HG03103 (cell line): ENCODE measurements at regions not wholly inside any gene's neighbourhood (a gene's known extent, or its start where the extent isn't known, plus 50 kb on each side); places are given as distances from the start of the nearest gene placed in this dataset.

Source experiments
- ATAC-seq: cut with Tn5 transposase; IDR thresholded peaks from one replicate; pipeline ENCODE4 v1.9.1; 2021; ENCODE audit warnings: low read depth; ENCODE audit not compliant: unreplicated experiment

DNA sequence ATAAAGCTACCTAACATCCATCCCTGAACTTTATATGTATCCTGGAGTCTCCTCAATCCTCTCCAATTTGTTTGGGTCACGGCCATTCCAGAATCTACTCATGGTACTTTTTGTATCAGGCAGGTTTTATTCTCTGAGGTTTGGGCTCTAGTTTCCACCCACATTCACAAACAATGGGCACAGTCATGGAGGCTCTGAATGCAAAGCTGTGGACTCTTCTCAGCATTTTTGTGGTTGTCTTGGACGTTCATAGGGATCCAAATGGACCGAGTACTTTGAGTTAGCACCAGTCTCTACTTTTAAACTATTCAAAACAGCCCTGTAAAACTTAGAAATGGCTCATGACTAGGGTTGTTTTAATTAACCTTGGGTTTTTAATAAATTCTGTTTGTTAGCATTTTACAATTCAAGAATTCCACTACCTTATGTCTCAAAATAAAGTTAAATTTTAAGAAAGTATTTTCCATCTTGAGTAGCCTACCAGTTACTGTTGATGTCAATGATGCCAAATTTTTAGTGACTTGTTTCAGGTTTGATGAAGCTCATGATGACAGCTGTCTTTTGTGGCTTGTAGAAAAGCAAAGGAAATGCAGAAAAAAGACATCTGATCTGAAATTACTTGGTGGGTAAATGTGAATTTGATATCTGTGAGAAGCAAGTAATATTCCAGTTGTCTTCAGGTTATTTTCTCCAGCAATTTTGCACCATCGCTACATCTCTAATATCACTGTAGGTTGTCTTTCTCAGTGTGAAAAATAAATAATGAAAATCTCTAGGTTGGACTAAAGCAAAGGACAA, 275.7 kb upstream of the THBS1 start:
- ATAC-seq = no peak

DNA sequence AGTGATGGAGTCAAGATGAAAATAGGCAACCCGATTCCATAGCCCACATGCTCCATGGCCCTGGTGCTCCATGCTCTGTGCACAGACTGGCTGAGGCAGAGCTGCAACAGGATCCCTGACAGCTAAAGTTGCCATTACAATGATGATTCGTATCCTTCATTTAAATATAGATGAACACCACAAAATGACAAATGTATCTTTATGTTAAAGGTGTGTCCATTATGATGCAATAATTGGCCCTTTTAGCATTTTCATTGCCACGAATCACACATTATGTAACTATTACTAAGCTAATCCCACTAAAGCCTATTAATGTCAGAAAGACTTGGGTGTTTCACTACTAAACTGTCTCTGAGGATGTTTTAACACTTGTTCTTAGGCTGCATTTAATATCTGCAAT, 270.2 kb upstream of the THBS1 start:
- ATAC-seq = no peak

DNA sequence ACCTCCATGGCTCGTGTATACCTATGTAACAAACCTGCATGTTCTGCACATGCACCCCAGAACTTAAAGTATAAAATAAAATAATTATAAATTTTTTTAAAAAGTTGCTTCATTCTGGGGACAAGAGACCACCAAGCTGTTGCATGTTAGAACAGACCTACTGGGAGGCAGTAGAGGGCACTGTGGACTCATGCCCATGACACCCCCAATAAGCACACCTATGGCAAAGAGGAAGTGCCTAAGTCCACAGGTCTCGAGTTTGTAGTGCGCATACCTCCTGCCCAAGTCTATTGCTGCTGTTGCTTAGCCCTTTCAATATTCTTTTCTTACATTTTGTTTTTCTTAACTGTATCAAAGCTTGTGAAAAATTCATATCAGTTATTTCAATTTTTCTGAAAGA, 267.9 kb upstream of the THBS1 start:
- no peak for ATAC-seq

DNA sequence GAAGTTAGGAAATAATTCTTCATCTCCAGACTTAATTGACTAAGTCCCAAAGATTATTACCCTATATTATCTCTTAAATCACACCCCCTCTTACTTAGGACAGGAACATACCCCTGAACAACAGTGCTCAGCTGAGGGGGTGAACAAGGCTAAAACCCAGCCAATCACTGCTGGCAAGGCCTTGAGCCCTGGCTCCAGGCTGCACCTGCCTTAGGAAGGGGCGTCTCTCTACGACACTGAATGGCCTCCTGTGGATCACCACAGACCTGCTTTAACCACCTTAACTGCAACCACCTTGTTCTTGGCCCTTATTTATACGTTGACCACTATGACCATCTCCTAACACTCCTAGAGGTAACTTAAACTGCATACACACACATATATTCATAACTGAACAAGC, 267.4 kb upstream of the THBS1 start:
- ATAC-seq = no peak

DNA sequence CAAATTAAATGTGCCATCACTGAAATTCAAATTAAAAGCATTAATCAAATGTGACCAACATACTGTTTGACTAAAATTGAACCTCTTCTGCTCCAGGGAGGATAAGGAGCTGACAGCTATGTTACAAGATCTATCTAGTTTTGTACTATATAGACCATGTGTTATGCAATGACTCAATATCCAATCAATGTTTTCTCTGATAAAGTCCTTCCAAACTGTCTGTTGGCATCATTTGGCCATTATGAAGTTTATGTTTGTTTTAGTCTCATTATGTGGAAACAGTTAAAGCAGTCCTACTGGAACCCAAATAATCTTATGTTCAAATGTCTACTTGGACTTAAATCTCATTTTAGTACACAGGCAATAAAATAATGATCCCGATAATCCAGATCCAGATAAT, 267.0 kb upstream of the THBS1 start:
- ATAC-seq = no peak

DNA sequence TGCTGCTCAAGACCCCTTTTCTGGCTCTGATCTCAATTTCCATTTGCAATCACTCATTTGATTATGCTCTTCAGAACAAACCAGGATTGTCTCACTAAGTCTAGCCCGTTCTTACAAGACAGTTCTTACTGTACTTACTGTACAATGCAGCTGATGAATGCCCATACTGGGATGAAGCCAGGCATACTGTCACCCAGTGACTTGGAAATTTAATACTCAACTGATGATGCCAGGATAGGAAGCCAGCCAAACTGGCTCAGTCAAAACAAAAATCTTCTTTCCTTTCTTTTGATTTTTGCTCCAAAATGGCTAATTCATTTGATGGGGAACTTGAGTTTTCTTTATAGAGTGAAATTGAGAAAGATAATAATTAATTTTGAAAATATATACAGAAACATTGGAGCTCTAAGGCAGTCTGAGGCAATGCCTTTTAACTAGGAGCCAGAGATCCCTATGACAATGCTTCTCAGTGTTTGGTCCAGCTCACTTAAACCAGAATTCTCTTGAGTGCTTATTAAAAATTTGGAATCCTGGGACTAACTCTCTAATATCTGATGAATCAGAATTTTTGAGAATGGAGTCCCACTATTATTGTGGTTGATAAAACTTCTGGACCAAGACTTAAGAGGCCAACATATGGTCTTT, 265.6 kb upstream of the THBS1 start:
- ATAC-seq = no peak

DNA sequence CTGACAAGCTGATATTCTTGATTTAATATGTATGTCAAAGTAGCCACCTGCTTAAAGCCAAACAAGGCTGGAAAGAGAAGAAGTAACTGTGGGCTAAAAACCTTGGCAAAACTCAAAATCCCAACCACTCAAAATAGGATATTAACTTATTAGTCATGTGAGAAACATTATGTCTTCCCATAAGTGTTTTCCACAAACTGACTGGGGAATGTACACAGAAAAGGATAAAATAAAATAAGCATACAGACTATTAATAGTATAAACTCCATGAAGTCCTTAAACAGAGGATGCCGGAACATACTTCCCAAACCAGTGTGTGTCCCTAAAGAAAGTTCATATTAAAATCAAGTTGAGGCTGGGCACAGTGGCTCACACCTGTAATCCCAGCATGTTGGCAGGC, 263.7 kb upstream of the THBS1 start:
- no peak for ATAC-seq

DNA sequence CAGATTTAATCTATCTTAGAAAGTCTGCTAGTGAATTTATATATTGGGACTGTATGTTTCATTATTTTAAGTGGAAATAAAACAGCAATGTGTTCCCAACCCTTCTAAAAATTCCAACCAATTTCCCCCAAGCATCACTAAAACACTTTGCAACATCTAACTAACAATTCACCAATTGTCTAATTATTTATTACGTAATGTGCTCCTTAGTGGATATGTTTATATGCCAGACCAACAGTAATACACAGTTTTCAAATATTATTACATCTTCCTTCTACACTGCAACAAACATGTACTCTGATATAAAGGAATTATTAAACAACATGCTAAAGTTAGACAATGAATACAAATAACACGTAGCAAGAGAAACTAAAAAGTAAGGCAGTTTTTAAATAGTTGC, 262.6 kb upstream of the THBS1 start:
- ATAC-seq = no peak

DNA sequence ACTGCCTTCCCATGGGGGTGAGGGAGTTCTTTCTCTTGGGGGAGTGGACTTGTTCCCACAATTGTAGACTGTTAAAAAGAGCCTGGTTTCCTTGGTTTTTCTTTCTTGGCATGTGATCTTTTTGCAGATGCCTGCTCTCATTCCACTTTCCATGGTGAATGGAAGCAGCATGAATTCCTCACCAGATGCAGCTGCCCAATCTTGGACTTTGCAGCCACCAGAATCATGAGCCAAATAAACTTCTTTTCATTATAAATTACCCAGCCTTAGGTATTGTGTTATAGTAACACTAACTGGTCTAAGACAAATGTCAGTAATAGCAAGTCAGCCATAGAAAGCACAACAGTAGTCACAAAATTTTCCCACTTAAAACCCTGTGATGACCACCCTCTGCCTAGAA, 260.5 kb upstream of the THBS1 start:
- ATAC-seq = no peak

DNA sequence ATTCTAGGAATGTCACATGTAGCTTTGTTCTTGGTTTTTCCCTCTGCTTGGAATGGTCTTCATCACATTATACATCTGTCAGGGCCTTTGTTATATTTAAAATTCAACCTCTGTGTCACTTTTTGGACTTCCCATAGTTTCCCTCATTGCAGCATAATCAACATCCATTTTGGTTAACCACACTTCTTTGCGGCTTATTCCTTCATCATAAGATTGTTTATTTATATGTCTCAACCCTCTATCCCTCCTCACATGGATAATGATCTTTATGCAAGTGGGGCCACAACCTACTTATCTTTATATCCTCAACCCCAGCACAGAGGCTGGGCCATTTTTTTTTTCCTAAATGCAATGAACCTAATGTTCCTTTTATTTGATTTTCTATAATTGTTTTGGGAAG, 260.0 kb upstream of the THBS1 start:
- no peak for ATAC-seq

DNA sequence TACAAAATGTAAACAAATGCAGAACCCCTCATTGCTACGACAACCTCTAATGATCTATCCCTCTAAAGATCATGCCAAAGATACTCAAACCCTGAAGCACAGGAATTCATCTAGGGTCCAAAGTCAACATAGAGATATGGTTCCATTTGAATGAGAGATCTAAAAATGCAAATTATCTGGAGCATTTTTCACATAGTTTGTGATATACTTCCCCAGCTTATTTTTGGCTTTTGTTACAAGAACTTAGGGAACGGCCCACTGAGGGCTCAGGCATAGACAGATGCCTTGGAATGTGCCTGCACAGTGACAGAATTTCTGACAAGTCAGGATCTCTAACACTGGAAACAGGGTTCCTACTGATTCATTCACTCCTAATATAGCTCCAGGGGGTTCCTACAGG, 258.9 kb upstream of the THBS1 start:
- no peak for ATAC-seq

DNA sequence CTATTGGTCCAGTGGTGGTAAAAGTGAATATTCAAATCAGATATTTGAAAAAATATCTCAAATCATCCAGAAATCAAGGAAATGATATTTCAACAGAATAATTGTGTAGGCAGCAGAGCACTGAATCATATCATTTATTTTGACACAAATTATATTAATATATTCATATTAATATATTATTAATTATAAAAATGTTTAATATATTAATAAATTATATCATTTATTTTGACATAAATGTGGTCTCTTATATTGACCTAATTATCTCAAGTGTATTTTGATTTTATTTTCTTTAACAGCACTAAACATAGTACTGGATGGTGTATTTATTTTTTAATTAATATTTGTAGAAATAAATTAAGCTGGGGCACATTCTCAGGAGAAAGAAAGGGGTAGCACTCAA, 257.7 kb upstream of the THBS1 start:
- no peak for ATAC-seq

DNA sequence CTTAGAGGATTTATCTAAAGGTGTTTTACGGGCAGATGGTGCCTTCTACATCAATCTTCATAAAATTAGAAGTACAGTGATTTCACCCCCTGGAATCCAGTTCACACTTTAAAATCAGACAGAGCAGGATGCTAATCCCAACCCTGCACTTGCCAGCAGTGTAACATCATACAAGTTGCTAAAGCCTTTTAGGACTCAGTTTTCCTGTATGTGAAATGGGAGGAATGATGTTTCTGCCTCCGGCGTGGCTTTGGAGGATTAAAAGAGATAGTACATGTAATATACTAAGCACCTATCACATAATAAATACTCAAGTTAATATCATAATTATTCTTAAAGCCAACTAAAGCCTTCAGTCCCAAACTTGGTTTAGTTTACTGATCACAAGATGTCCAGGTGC, 257.2 kb upstream of the THBS1 start:
- ATAC-seq = no peak

DNA sequence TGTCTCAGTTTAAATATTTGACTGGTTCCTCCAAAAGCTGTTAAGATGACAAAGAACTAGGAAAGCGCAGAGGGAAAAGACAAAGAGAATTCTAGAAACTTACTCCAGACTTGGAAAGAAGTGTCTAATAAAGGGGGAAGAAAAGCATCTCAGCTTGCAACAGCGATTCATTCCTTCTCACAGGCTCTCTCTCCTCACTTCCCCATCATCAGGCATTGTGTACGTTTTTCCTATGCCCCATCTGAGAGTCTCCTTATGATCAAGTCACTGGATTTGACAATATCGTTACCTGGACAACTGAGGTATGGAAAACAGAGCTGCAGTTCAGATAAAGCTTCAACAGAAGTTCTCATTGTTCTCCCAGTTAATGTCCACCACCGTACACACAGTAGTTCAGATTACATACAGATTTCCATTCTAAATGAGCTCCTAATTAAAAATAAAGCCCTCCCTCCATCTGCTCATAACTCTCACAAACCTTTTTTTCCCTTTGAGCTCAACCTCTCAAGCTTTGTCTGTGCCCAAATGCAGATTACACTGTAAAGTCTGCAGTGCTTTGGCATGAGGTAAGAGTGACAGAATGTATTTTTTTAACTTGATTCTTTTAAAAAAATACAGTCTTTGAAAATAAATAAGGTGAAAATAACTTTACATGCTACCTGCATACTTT, 254.4 kb upstream of the THBS1 start:
- no peak for ATAC-seq

DNA sequence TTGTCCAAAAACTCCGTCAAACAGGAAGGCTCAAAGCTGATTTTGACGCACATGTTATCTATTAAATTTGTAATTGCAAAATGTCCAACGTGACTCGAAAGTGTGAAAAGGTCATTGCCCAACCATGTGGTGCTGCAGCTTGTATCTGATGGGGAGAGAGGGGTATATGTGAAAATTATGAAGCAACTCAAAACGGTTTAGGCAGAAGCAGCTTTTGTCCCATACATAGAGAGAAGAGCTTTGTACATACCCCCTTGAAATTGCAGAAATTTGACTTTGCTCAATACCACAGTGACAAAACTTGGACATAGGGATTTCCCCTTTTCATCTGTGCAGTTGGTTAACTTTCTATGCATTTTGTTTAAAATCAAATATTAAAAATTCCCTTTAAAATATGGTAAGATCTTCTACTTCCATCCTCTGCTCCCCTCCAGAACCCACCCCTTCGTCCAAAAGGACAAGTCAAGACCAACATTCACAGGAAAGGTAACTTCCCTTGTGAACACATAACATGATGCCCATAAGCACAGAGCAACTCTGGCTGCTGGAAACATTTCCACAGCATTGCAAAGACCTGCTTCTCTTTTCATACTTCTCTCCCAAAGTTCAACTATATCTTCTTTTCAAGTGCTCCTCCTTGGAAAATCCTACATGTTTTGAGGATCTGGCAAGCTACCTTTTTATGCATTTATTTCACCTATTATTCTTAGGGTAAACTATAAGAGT, 253.7 kb upstream of the THBS1 start:
- ATAC-seq = no peak

DNA sequence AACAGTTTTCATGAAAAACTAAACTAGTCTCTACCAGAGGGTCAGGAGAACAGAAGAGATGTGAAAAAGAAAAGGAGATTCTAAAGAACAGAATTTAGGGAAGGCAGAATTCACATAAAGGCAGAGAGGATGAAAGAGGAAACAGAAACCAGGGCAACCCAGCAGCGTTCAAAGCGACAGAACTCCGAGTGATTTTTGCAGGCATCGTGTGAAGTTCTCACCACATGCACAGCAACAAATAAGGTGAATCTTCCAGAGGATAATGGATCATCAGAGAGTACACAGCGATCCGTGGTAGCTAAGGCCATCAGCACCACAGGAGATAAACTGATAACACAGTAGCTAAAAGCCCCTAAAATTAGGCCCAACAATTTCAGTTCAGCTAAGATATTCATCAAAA, 250.8 kb upstream of the THBS1 start:
- no peak for ATAC-seq

DNA sequence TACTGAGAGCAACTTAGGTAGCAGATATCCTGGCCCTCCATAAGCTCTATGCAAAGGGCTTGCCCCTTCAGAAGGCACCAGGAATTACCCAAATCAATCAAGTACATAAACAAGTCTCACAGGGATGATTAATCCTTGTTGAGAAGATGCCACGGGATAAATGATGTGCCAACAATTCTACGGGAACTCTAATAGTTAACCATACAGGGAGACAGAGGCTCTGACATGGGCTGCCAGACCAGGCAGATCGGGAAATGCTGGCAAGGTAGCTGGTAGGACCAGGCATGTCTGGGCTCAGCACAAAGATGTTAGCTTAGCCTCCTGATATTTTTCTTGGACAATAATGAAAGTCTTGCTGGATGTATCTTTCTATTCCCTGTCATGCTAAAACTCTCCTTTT, 249.3 kb upstream of the THBS1 start:
- no peak for ATAC-seq

DNA sequence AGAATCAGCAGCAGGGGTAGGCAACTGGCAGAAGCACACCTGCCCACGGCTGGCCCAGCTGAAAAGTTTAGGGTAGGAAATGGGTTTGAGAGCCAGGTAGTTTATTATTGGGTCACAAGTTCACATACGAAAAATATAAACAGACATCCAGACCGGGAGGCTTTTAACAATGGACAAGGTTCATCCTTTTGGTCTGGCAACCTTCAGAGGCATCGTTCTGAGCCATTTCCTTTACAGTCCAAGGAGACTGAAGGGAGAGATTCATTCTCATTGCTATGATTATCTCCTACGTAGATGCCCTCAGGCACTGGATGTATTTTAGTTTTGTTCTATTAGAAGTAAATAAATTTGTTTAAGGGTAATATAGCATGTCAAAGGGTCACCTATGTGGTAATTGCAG, 248.0 kb upstream of the THBS1 start:
- no peak for ATAC-seq

DNA sequence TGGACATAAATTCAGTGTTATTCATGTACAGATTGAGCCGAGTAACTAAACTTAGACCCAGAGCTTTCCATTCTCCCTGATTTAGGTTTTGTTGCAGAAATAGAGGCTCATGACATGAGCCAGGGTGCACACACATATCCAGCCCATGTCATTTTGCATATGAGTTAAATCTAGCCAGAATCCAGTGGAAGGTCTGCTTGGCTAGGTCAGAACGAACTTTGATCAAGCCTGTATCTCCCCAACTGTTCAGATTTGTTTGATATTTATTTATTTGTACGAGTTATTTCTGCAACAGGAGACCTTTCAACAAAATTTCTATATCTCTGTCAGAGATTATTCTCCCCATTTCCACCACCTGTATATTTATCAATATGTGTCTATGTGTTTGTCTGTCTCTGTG, 247.5 kb upstream of the THBS1 start:
- no peak for ATAC-seq

DNA sequence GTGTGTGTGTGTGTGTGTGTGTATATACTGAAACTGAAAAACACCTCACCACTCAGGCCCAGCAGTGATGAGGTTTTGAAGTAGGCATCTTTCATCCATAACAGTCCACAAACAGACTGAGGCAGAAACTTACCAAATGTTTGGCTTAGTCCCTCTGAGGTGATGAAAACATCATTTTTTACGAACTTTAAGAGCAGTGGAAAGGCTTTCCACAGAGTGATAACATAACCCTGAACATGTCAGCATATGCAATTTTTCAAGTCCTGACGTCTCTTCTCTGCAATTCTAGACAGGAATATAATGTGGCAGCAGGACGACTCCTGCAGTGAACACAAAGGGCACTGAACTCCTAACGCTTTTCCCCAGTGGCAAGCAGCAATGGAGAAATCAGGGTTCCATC, 247.0 kb upstream of the THBS1 start:
- no peak for ATAC-seq

DNA sequence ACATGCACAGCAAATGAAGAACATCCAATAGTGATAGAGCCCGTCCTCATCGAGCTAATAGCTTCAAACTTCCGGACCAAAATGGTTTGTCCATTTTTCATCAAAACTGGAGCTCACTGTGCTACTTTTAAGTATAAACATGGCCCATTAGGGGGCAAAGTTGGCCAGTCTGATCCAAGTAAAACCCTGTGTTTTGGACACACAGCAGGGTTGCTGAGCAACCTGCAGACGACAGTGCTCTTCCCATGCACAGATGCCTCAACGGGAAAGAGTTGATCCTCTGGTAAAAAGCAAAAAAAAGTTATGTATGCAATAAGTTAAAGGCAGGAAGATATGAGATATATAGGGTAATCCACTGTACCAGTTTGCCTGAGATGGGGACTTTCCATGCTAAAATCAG, 244.0 kb upstream of the THBS1 start:
- no peak for ATAC-seq
